ENCODE measurements at regions not wholly inside any gene's neighbourhood (a gene's known extent, or its start where the extent isn't known, plus 50 kb on each side); places are given as distances from the start of the nearest gene placed in this dataset.
"Not testable (repeated sequence)": the region's sequence is repeated elsewhere in the genome, so short reads cannot be mapped to it uniquely, and the experiment has no call there.

DNA sequence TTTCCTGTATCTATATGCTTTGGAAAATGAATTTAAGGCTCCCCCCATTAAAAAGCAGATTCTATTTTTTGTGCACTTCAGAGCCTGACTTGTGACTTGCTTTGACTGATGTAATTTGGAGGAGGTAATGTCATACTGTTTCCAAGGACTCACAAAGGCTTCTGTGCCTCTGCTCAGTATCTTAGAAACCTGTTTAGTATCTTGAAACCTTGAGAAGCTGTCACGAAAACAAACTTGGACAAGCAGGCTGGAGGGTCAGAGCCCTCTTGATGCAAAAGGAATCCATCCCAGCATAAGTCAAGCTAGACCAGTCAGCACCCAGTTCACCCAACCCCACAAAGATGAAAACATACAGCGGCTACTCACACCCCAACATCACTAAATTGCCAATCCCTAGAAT is 560.0 kb upstream of the PCDH7 start:
- DNase-seq = no peak

DNA sequence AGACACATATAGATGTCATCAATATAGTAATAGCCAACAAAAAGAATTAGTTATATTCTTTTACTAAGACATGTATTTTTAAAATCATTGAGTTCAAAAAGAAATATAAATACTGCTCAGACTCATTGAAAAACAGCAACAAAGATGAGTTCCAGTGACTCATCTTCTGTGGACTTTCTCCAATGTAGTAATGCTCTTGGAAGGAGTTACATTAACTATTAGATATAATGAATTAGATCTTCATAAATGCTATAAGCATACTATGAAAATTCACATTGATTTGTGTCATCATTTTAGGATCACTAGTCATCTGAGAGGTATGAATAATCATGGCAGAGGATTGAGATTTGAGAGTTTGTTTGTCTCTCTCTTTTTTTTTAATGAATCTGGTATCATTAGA is 547.8 kb upstream of the PCDH7 start:
- DNase-seq = no peak

DNA sequence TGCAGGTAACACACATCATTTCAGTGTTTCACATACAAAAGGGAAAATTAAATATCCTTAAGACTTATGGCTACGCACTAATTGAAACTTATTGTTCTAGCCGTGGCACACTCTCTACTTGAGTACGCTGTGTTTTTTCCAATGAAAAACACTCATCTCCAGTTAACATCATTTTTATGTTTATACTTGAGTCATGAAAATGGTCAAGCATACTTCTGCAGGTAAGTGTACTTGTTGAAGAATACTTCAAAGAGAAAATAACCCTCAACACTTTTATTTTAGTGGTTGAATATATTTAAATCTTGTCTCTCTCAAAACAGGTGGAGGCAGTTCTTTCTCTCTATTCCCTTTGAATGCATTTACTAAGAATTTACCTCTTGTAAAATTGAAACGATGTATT is 538.7 kb upstream of the PCDH7 start:
- no peak for DNase-seq

DNA sequence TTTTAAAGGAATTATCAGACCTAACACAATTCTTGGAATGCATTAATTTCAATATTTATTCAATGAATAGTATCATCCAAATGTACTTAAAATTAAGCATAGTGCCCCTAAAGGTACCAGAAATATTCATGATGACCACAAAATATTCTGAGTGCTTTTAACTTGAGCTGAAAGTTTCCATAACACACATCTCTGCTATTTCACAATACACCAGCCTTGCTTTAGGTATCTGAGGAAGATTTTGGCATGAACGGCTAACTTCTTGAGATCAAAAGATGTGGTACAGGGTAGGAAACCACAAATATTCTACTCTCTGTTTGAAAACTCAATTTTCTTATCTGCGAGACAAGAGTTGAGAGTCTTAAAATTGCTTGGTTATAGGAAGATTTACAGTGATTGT is 538.3 kb upstream of the PCDH7 start:
- DNase-seq = no peak

DNA sequence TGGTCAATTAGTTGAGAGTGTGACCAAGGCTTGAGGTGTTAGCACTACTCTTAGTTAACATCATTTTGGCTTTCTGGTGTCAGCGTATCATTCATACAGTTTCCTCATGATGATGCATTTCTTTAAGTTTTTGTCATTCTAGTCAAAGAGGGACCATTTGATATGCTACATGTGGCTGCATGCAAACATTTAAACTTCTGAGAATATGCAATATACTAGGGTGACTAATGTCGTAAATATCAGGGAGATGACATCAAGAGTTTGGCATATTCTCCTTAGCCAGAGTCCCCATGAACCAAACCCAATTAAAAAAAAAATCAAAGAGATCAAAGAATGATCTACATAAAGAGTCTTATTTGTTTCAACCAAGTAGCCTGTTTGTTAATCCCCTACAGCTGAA is 537.4 kb upstream of the PCDH7 start:
- DNase-seq = no peak

DNA sequence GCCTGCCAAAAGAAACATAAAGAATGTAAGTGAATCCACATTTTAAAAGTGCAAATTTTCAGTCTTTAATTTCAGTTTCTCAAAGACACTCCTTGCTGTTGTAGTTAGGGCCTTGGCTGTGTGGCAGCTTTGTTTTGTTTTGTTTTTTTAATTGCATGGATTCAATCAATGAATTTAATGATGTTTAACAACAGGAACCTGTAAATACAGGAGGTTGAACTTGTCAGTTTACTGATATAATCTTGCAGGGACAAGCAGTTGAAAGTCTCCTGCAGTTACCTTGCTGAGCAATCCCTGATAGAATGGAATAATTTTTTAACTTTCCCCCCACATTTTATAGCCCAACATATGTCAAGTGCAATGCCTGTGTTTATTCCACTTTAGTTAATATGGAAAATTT is 528.3 kb upstream of the PCDH7 start:
- no peak for DNase-seq

DNA sequence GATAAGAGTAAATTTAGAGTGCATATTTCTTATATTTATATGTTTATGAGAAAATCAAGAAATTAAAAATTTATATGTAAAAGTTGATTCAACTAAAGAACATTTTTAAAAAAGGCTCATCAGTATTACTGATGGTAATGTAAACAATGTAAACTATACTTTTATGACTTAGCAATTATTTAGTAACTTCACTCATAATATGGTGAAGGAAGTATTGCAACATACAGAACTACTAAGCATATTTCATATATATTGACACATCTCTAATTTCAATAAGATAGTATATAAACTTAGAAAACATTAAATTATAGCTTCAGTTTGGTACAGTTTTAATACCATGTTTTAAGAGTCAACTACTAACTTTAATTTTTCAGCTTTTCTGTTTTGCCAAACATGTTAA is 512.8 kb upstream of the PCDH7 start:
- no peak for DNase-seq

DNA sequence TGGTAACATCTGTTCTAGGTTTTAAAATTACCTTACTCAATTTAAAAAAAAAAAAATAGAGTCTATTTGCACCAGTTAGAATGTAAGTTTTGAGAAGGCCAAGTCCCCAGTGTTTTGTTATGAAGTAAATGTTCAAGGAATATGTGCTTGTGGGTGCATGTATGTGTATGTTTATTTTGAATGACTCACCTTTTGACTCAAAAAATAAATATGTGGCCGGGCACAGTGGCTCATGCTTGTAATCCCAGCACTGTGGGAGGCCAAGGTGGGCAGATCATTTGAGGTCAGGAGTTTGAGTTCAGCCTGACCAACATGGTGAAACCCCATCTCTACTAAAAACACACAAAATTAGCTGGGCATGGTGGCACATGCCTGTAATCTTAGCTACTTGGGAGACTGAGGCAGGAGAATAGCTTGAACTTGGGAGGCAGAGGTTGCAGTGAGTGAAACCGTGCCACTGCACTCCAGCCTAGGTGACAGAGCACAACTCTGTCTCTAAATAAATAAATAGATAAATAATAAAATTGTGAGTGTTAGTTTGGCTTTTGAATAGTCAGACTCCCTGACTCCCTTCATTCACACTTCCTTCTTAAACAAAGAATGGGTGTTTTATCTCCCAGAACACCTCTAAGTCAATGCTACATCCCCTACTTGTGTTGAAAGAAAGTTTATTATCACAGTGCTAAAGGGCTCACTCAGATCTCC is 511.3 kb upstream of the PCDH7 start:
- DNase-seq = no peak

DNA sequence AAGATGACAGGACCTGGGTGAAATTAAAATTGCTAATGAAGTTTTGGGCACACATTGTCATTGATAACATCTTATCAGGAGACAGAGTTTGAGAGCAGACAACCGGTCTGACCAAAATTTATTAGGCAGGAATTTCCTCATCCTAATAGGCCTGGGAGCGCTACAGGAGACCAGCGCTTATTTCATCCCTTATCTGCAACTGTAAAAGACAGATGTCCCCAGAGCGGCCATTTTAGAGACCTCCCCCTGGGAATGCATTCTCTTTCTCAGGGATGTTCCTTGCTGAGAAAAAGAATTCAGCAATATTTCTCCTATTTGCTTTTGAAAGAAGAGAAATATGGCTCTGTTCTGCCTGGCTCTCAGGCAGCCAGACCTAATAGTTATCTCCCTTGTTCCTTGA is 504.2 kb upstream of the PCDH7 start:
- DNase-seq = not testable (repeated sequence)

DNA sequence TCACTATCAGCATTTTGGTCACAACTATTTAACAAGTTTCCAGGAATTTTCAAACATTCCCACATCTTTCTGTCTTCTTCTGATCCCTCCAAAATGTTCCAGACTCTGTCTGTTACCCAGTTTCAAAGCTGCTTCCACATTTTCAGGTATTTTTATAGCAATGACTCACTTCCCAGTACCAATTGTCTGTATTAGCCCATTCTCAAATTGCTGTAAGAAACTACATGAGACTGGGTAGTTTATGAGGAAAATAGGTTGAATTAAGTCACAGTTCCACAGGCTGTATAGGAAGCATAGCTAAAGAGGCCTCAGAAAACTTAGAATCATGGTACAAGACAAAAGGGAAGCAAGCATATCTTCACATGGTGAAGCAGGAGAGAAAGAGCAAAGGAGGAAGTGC is 475.0 kb upstream of the PCDH7 start:
- DNase-seq = no peak

DNA sequence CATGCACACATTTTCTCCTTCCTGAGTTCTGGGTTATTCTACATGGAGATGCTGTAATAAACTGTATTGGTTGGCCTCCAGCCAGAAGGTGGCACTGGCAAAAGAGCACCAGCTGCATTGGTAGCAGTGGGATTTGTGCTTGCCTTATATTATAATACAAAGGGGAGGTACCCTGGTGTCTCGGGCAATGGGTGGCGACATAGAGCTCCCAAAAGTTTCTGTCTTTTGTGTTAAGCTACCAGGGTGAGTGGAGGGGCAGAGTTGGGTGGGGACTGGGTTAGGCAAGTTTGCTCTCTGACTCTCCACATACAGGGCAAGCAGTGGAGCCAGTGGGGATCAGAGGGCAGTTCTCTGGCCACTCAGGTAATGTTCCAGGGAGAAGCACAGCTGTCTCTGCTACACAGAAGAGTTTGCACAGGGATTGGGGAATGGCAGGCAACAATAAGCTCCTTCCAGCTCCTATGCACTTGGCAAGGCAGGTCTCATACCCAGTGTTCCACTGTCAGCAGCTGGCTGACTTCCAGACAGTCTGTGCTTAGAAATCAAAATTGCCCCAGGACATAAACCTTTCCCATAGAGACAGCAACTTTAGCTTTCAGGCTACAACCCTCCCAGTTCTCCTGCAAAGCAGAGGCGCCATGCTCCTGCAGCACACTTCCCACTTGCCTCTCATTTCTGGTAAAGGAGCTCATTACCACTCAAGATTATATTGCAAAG is 463.9 kb upstream of the PCDH7 start:
- no peak for DNase-seq

DNA sequence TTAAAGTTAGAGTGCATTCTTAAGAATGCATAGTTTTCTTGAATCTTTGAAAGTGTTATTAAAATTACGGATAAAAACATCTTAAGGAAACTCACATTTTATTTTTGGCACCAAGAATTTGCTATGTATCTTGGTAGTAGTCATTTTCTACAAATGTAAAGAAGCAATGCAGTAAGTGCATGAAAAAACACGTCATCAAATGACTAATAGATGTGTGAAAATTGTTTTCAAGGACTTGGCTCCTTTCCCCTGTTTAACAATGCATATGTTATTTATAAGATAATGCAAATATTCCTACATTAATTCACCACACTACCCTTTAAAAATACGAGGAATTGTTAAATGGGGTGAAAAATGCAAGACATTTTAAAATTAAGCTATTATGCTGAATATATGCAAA is 461.2 kb upstream of the PCDH7 start:
- DNase-seq = no peak

DNA sequence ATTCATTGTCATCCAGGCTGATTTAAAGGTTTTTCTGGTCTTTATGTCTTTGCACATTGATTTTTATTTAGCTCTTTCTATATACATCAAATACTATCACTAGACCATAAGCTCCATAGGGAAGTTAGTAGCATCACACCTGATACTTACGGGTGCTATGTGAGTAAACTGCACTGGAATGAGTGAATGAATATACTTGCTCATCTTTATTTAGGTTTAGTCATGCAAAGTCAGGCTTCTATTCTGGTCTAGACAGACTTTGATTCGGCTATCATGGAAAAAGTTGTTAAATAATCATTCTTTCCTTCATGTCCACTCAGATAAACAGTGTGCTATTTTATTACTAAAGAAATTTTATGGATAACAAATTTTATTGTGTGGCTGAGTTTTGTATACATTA is 457.8 kb upstream of the PCDH7 start:
- no peak for DNase-seq

DNA sequence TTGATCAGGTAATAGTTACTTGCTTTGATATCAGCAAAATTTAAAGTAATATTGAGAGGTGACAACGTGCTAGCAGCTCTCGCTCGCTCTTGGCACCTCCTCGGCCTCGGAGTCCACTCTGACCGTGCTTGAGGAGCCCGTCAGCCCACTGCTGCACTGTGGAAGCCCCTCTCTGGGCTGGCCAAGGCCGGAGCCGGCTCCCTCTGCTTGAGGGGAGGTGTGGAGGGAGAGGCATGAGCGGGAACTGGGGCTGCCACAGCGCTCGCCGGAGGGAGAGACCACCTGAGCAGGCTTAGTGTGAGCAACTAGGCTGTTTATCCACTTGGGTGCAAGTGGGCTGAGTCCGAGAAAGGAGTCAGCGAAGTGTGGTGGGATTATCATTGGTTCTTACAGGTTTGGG is 455.7 kb upstream of the PCDH7 start:
- DNase-seq = no peak

DNA sequence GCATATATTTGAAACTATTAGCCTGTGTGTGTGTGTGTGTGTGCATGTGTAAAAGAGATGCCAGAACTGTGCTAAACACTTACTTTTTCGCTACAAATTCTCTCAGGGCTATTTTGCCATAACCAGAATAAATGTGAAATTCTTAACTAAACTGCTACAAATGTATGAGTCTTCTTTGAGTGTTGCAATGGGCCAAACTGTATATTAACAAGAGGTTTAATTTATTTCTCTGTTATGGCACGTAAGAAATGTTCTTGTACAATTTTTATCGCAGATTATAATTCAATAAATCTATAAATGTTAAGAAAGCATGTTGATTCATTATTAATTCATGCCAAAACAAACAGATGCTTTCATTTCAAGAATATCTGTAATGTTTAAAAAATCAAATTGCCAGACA is 454.5 kb upstream of the PCDH7 start:
- no peak for DNase-seq

DNA sequence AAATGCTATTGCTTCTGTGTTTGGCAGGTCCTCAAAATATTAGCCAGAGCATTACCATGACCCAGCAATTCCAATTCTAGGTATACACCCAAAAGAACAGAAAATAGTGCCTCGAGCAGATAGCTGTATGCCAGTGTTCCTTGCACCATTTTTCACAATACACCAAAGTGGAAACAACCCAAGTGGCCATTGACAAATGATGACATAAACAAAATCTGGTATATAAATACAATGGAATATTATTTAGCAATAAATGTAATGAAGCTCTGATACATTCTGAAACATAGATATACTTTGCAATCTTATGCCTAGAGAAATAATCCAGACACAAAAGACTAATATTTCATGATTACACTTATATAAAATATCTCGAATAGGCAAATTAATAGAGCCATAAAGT is 451.8 kb upstream of the PCDH7 start:
- DNase-seq = no peak

DNA sequence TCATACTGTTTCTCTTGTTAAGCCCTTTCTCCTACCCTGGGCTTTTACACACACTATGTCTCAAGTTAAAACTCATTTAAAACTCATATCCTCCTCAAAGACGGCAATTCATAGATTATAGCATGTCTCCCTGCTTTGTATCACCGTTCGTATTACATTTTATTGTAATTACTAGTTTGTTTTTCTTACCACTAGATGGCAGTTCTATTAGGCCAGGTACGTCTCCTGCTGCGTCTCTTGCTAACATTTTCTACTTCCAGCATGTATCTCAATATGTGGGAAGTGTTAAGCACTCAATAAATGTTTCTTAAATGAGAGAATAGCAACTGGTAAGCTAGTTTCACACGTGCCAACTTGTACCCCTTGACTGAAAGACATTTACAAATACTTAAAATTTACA is 450.3 kb upstream of the PCDH7 start:
- DNase-seq = no peak

DNA sequence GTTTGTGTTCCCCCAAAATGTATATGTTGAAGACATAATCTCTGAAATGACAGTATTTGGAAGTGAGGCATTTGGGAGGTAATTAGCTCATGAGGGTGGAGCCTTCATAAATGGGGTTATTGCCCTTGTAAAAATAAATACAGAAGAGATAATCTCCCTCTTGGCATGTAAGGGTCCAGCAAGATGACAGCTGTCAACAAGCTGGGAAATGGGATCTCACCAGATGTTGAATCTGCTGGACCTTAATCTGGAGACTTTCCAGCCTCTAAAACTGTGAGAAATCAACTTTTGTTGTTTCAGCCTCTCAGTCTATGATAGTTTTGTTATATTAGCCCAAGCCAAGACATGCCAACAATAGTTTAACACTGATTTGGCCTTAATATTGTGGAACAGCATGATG is 438.2 kb upstream of the PCDH7 start:
- no peak for DNase-seq

DNA sequence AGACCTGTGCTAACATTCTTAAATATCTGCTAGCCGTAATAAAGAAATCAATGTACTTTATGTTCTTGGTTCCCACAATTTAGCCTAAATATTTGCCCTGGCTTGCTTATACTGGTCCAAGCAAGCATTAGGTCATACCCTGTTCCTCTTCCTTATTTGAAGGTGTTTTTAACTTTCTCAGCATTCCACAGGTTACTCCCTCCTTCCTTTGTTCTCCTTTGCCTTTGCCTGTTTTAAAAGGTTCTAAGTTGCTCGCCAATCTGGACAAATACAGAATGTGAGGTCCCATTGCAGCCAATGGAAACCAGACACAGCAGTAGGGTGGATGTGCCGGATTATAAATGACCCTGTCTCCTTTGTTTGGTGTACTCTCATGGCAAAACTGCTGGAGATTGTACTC is 436.8 kb upstream of the PCDH7 start:
- no peak for DNase-seq

DNA sequence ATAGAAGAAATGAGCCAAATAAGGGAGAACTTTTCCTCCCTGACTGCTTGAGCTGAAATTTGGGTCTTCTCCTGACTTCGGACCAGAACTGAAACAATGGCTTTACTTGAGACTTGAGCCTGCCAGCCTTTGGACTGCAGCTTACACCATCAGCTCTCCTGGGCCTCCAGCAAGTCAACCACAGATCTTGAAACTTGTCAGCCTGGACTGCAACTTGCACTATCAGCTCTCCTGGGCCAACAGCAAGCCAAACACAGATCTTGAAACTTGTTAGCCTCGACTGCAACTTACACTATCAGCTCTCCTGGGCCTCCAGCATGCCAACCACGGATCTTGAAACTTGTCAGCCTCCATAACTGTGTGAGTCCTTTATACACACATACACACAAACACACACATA is 425.9 kb upstream of the PCDH7 start:
- DNase-seq = no peak

DNA sequence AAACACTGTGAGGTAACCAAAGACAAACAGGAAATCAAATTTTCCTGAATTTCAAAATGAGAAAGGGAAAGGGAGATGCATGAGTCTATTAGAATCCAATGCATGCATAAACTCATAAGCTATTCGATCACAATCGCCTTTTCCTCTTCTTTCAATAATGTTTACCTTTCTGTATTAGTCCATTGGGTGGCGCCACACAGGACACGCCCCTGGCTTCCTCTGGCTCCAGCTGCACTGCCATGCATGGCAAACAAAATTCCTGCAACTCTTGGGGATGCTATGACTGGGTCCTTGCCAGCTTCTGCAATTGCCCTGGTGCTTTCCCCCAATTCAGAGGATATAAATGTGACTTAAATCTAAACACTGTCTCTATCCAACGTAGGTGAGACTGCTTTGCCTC is 424.5 kb upstream of the PCDH7 start:
- DNase-seq = no peak

DNA sequence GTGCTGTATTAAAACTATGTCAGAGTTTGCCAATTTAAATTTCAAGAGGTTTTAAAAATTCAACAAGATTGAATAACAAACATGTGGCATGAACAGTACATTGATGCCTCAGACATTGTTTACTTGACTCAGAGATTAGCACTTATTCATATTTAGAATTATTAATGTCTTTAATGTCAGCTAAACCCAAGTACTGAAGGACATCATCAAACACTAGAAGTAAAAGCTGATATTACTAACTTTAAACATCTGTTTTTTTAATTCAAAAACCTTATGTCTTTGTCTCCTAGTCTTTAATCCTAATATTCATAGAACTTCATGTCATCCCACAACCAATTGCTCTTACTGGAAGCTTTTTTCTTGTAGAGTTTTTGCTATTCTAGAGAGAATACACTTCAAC is 406.2 kb upstream of the PCDH7 start:
- DNase-seq = no peak

DNA sequence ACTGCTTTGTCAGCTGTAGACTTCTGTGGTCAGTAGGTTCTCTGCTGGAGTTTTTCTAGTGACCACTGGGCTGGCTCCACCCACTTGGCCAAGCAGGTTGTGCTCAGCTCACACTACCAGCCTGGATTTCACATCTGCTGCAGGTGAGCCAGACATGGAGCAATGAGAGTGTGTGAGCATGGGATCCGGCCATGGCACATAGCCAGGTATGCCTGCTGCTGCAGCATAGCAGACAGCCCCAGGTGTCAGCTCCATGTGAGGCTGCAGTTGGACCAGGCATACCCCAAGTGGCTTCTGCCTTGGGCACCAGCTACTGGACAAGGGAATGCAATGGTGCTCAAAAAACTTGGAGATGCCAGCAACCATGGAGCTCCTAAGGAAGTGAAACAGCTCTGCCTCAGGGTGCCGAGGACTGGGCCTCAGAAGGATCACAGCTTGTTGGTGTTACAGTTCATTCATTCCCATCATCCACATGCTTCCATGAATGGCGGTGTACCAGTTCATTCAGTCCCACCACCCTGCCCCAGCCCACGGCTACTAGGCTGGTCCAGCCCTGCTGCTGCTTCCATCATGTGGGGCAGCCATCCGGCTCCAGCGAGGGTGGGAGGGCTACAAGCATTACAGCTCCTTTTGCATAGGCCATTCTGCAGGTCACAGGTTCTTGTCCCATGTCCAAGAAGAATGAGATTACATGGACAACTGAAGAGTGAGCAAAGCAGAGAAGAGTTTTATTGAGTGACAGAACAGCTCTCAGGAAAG is 389.1 kb upstream of the PCDH7 start:
- no peak for DNase-seq

DNA sequence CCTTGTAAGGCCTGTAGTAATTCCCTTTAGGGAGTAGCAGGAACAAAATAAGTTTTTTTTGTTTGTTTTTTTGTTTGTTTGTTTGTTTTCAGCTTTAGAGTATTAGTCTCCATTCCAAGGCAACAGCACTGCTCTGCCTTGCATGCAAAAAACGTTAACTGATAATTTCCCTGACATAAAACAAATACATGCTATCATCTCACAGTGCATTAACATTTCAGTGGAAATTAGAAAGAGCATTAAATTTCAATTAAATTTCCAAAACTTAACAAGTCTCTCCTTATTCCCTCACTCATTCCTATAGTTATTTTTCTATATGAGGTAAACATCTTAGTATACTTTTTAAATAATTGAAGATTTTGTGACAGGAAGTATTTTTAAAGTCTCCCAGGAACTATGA is 378.4 kb upstream of the PCDH7 start:
- no peak for DNase-seq
